ENCODE measurements at regions not wholly inside any gene's neighbourhood (a gene's known extent, or its start where the extent isn't known, plus 50 kb on each side); places are given as distances from the start of the nearest gene placed in this dataset.

- FAIRE-seq (no peak), DNase-seq (ENCODE audit: extremely low spot score, insufficient read length, low read depth) (no peak)
Measured at GRCh38 chr3:22175947-22176346, 424.9 kb upstream of the ZNF385D start.

- DNase-seq (ENCODE audit: extremely low spot score, insufficient read length, low read depth) (no peak), FAIRE-seq (no peak)
Measured at GRCh38 chr3:22176911-22177310, 425.9 kb upstream of the ZNF385D start.

- no peak for FAIRE-seq
Measured at GRCh38 chr3:22189616-22190015, 438.6 kb upstream of the ZNF385D start.

GRCh38 chr3:22199095-22199494, 448.1 kb upstream of the ZNF385D start:
- no peak for FAIRE-seq
- DNase-seq (ENCODE audit: extremely low spot score, insufficient read length, low read depth): no peak

More at GRCh38 chr3:22189616-22190015, 438.6 kb upstream of the ZNF385D start:
- DNase-seq (ENCODE audit: extremely low spot score, insufficient read length, low read depth): no peak

GRCh38 chr3:22208844-22209243, 457.8 kb upstream of the ZNF385D start:
- FAIRE-seq (no peak), DNase-seq (ENCODE audit: extremely low spot score, insufficient read length, low read depth) (no peak)

- FAIRE-seq (no peak), DNase-seq (ENCODE audit: extremely low spot score, insufficient read length, low read depth) (no peak)
Measured at GRCh38 chr3:22209578-22209977, 458.6 kb upstream of the ZNF385D start.

GRCh38 chr3:22210693-22211092, 459.7 kb upstream of the ZNF385D start:
- FAIRE-seq: no peak

GRCh38 chr3:22216601-22217000, 465.6 kb upstream of the ZNF385D start:
- DNase-seq (ENCODE audit: extremely low spot score, insufficient read length, low read depth) (no peak), FAIRE-seq (no peak)

More at GRCh38 chr3:22210693-22211092, 459.7 kb upstream of the ZNF385D start:
- no peak for DNase-seq (ENCODE audit: extremely low spot score, insufficient read length, low read depth)

GRCh38 chr3:22225161-22225560, 474.2 kb upstream of the ZNF385D start:
- no peak for DNase-seq (ENCODE audit: extremely low spot score, insufficient read length, low read depth)
- FAIRE-seq: no peak

GRCh38 chr3:22228705-22229104, 477.7 kb upstream of the ZNF385D start:
- FAIRE-seq: no peak
- no peak for DNase-seq (ENCODE audit: extremely low spot score, insufficient read length, low read depth)

- DNase-seq (ENCODE audit: extremely low spot score, insufficient read length, low read depth) (no peak), FAIRE-seq (no peak)
Measured at GRCh38 chr3:22231061-22231460, 480.1 kb upstream of the ZNF385D start.

GRCh38 chr3:22236490-22237270, 485.7 kb upstream of the ZNF385D start:
- DNase-seq (ENCODE audit: extremely low spot score, insufficient read length, low read depth) (no peak), FAIRE-seq (no peak)

GRCh38 chr3:22239011-22239410, 488.0 kb upstream of the ZNF385D start:
- DNase-seq (ENCODE audit: extremely low spot score, insufficient read length, low read depth) (no peak), FAIRE-seq (no peak)

- DNase-seq (ENCODE audit: extremely low spot score, insufficient read length, low read depth) (no peak), FAIRE-seq (no peak)
Measured at GRCh38 chr3:22241110-22241509, 490.1 kb upstream of the ZNF385D start.

GRCh38 chr3:22244761-22245521, 493.9 kb upstream of the ZNF385D start:
- no peak for DNase-seq (ENCODE audit: extremely low spot score, insufficient read length, low read depth)
- no peak for FAIRE-seq

- FAIRE-seq: no peak
- DNase-seq (ENCODE audit: extremely low spot score, insufficient read length, low read depth): no peak
Measured at GRCh38 chr3:22245811-22246583, 495.0 kb upstream of the ZNF385D start.

- no peak for FAIRE-seq
Measured at GRCh38 chr3:22249658-22250057, 498.6 kb upstream of the ZNF385D start.

GRCh38 chr3:22257252-22257651, 506.2 kb upstream of the ZNF385D start:
- FAIRE-seq: no peak

More at GRCh38 chr3:22249658-22250057, 498.6 kb upstream of the ZNF385D start:
- DNase-seq (ENCODE audit: extremely low spot score, insufficient read length, low read depth): no peak

GRCh38 chr3:22262386-22262785, 511.4 kb upstream of the ZNF385D start:
- DNase-seq (ENCODE audit: extremely low spot score, insufficient read length, low read depth) (no peak), FAIRE-seq (no peak)

More at GRCh38 chr3:22257252-22257651, 506.2 kb upstream of the ZNF385D start:
- DNase-seq (ENCODE audit: extremely low spot score, insufficient read length, low read depth): no peak

- DNase-seq (ENCODE audit: extremely low spot score, insufficient read length, low read depth) (no peak), FAIRE-seq (no peak)
Measured at GRCh38 chr3:22263042-22263441, 512.0 kb upstream of the ZNF385D start.
